ENCODE measurements at regions not wholly inside any gene's neighbourhood (a gene's known extent, or its start where the extent isn't known, plus 50 kb on each side); places are given as distances from the start of the nearest gene placed in this dataset.

DNA sequence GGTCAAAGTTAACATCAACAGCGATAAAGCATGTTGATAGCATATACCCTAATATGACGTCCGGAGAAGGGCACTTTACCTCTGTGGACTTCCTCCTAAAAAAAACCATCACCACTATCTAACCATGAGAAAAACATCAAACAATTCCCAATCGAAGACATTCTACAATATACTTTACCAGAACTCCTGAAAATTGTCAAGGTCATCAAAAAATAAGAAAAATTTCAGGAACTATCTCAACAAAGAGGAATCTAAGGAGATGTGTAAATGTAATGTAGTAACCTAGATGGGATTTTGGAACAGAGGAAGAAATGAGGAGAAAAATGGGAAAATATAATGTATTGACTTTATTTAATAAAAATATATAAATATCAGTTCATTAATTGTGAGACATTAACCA is 1026.8 kb upstream of the MIR17HG start:
- TF ChIP-seq, protein P1, sequence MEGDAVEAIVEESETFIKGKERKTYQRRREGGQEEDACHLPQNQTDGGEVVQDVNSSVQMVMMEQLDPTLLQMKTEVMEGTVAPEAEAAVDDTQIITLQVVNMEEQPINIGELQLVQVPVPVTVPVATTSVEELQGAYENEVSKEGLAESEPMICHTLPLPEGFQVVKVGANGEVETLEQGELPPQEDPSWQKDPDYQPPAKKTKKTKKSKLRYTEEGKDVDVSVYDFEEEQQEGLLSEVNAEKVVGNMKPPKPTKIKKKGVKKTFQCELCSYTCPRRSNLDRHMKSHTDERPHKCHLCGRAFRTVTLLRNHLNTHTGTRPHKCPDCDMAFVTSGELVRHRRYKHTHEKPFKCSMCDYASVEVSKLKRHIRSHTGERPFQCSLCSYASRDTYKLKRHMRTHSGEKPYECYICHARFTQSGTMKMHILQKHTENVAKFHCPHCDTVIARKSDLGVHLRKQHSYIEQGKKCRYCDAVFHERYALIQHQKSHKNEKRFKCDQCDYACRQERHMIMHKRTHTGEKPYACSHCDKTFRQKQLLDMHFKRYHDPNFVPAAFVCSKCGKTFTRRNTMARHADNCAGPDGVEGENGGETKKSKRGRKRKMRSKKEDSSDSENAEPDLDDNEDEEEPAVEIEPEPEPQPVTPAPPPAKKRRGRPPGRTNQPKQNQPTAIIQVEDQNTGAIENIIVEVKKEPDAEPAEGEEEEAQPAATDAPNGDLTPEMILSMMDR (IDR thresholded peaks at IDR 0.05): no peak
- TF ChIP-seq MYBL2 (CRISPR knock-in tag; IDR thresholded peaks at IDR 0.05) (no peak), SMAD3 (CRISPR knock-in tag; IDR thresholded peaks at IDR 0.05; ENCODE audit: borderline replicate concordance) (no peak), ZNF263 (CRISPR knock-in tag; IDR thresholded peaks at IDR 0.05; ENCODE audit: low read depth) (no peak), FOXJ3 (CRISPR knock-in tag; IDR thresholded peaks at IDR 0.05; ENCODE audit: borderline replicate concordance) (no peak), SP1 (CRISPR knock-in tag; conservative IDR thresholded peaks at IDR 0.05) (no peak), ZNF396 (CRISPR knock-in tag; IDR thresholded peaks at IDR 0.05; ENCODE audit: borderline replicate concordance) (no peak), ZBTB21 (CRISPR knock-in tag; IDR thresholded peaks at IDR 0.05; ENCODE audit: borderline replicate concordance) (no peak), EMX1 (CRISPR knock-in tag; IDR thresholded peaks at IDR 0.05) (no peak), CREB1 (CRISPR knock-in tag; IDR thresholded peaks at IDR 0.05) (no peak), FOXK1 (CRISPR knock-in tag; IDR thresholded peaks at IDR 0.05) (no peak), ELF4 (CRISPR knock-in tag; IDR thresholded peaks at IDR 0.05; ENCODE audit: low read depth) (no peak), ETV6 (CRISPR knock-in tag; IDR thresholded peaks at IDR 0.05) (no peak)
- TF ChIP-seq, protein P2, sequence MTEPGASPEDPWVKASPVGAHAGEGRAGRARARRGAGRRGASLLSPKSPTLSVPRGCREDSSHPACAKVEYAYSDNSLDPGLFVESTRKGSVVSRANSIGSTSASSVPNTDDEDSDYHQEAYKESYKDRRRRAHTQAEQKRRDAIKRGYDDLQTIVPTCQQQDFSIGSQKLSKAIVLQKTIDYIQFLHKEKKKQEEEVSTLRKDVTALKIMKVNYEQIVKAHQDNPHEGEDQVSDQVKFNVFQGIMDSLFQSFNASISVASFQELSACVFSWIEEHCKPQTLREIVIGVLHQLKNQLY (CRISPR knock-in tag; IDR thresholded peaks at IDR 0.05): no peak
